LNCAP (cell line): ENCODE measurements at regions not wholly inside any gene's neighbourhood (a gene's known extent, or its start where the extent isn't known, plus 50 kb on each side); places are given as distances from the start of the nearest gene placed in this dataset.

Experiments
- TF ChIP-seq, protein P1 (sequence below): fragments of 450-650 bp; IDR thresholded peaks from 2 replicates; pipeline ENCODE4 v1.5.1; 2017; ENCODE audit warnings: mild to moderate bottlenecking

DNA sequence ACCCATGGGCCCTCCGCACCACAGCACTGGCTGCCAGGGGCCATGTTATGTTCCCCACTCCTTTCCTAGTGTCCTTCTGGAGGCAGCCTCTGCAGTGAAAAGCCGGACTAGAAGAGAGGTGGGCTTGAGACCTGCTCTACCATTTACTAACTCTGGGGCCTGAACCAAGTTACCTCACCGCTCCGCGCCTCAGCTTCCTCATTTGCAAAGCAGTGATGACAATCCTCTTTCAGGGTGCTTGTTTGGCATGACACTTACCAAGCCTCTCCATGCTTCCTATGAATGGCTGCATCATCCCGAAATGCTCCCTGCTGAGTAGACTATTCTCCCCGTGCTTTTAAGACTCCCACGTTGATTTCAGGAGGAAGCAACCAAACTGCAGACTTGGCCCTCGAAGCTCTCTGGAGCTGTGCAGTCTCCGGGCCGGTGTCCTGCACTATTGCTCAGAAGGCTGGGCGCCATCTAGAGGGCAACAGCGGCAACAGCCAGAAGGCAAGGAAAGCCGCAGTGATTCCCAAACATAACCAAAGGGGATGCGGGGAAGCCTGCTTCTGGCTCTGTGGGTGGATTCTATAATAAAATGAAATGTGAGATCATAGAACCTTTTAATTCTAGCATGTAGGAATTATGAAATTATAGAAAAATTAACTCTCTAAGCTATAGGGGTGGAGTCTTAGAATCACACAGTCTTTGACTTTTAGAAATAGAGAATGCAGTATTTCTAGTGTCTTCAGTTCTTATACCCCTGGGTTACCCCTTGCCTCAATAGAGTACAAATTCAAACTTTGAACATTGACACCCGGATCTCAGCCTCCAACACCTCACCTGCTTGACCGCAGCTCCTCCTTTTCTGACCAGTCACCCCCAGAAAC is 599.8 kb upstream of the BRINP1 start:
- TF ChIP-seq, protein P1, sequence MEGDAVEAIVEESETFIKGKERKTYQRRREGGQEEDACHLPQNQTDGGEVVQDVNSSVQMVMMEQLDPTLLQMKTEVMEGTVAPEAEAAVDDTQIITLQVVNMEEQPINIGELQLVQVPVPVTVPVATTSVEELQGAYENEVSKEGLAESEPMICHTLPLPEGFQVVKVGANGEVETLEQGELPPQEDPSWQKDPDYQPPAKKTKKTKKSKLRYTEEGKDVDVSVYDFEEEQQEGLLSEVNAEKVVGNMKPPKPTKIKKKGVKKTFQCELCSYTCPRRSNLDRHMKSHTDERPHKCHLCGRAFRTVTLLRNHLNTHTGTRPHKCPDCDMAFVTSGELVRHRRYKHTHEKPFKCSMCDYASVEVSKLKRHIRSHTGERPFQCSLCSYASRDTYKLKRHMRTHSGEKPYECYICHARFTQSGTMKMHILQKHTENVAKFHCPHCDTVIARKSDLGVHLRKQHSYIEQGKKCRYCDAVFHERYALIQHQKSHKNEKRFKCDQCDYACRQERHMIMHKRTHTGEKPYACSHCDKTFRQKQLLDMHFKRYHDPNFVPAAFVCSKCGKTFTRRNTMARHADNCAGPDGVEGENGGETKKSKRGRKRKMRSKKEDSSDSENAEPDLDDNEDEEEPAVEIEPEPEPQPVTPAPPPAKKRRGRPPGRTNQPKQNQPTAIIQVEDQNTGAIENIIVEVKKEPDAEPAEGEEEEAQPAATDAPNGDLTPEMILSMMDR = peak; percentile 98

DNA sequence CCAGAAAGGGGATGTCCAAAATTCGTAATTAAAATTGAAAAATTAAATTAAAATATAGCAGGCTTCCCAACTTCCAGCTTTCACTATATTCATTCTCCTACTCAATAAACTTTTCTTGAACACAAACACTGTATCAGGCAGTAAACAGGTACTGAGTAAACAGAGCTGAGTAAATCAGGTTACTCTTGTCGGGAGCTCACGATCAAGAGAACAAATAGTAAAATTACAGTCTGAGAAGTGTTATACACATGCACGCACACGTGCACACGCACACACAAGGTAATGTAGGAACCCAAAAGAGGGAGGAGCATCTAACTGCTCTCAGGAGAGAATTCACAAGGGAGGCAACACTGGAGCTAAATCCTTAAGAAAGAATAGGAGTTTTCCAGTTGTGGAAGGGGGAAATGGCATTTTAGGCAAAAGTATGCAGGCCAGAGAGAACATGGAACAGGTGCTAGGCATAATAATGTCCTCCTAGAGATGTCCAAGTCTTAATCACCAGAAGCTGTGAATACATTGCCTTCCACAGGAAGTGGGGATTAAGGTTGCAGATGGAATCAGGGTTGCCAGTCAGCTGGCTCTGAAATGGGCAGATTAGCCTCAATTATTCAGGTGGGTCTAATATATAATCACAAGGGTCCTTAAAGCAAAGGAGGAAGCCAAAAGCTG is 598.8 kb upstream of the BRINP1 start:
- TF ChIP-seq, protein P1 = no peak

DNA sequence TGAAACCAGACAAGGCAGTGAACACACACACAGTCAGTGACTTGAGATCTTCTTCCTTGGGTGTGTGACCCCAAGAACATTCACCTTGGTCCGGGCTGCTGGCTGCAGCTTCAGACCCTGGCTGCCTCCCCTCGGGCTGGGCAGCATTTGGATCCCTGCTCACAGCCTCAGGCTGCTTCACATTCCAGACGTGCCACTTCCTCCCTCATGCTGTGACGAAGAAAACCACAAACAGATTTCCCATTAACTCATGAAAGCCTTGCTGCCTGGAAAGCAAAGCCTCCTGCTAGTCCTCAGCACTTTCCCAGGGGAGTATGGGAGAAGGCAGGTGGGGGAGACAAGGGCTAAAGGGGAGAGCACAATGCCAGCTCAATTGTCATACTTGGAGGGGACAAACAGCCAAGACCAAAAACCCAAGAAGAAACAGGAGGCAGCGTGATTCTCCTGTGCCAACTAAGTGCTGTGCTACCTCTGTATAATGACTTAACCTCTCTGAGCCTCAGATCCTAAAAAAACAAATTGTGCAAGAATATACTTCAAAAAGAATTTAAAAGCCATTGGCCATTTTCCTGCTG is 594.6 kb upstream of the BRINP1 start:
- TF ChIP-seq, protein P1 = no peak

DNA sequence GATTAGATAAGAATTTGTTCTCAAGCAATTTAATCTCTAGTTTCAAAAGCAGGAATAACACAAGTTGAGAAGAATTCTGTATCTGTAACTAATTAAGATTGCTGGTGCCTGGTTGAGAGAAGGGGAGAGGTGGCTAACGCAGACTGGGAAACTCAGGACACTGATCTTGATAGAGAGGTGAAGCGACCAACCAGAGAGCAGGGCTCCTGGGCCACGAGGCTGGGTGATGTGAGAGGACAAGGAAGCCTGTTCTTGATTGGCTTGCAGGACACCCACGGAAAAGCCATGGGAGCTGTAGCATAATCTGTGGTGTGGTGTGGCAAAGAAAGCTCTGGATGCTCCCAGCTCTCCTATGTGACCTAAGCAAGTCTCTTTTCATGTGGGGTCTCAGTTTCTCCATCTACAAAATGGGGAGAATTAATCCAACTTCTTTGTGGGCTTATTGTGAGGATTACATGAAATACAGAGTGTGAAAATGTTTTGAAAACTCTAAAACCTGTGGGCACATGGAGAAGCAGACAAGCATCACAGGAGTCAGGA is 594.1 kb upstream of the BRINP1 start:
- TF ChIP-seq, protein P1 = no peak

DNA sequence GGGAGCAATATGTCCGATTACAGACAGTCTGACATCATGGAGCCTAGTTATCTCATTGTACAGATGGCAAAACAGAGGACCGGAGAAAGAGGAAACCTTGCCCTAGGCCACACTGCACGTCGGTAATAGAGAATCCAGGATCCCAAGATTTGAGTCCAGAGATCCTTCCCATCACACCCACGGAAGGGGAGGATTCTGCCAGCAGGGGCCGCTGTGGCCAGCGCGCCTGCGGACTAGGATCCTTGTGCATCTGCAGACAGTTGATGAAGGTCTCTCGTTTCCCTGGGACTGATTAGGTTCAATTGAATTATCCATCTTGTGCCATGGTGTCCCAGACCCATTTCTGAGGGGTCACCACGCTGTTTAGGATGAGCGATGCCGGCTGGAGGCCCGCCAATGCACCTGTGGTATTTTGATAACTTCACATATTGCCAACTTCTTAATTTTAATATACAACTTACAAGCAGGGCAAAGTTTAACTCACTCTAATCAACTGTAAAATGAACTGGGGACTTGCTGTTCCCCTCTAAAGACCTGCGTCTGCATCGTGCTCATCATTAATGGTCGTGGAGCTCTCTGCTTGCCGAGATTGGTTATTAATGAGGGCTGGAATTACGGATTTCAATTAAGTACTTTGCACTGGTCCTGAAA is 592.7 kb upstream of the BRINP1 start:
- TF ChIP-seq, protein P1 = peak; percentile 93

DNA sequence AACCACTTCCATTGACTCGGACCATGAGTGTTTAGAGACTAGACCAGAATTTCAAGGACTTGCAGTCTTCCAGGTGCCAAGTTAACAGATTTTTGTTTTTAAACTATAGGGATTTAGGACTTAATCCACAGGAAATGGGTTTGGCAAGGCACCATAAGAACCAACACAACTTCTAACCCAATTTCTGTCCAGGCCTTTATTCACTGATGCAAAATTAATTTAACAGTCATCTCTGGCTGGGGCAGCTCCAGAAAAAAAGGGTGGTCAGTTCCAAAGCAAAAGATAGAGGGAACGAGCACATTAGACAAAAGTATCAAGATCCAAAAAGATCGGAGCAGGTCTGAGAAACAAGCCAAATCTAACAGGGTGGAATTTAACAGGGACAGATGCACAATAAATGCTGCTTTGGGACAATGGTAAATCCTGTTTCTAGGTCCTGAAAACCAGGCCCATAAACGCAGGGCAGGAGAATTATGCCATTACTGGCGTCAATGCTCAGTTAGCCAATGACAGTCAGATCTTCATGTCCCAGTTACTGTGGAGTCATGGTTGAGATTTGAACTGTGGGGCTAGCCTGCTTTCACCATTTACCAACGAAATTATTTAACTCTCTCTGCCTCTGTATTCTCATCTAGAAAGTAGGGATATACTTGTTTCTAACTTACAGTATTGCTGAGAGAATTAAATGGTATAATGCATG is 590.8 kb upstream of the BRINP1 start:
- TF ChIP-seq, protein P1 = no peak

DNA sequence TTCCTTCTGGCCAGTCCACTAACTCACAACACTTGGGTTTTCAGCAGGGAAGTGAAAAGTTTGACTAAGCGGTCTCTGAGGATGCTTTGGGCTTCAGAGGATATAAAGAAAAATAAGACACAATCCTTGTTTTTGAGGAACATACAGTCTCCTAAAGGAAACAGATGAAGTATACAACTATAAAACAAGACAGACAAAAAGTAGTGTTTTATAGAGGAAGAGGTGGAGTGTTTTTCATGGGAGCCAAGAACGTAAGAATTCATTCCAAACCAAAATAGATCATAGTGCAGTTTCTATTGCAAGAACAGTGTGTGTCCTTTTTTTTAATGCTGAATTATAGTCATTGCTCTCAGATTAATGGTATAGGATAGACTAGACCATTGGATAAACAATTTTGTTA is 586.9 kb upstream of the BRINP1 start:
- TF ChIP-seq, protein P1 = no peak
